H1 (cell line): ENCODE measurements at regions not wholly inside any gene's neighbourhood (a gene's known extent, or its start where the extent isn't known, plus 50 kb on each side); places are given as distances from the start of the nearest gene placed in this dataset.

Experiments
- EZH2 ChIP-seq: fragments of 200-600 bp; sonication (generic); IDR thresholded peaks from 2 replicates; pipeline ENCODE4 v1.7.1; 2012; ENCODE audit warnings: low read depth, mild to moderate bottlenecking, moderate library complexity, low read length, inconsistent platforms; ENCODE audit not compliant: severe bottlenecking
- HDAC6 ChIP-seq: IDR thresholded peaks from one replicate; pipeline ENCODE4 v1.7.1; 2012; ENCODE audit warnings: low read depth, mild to moderate bottlenecking, inconsistent platforms, low read length, moderate library complexity
- JUND ChIP-seq: IDR thresholded peaks from 2 replicates; pipeline ENCODE4 v1.6.1; 2011; ENCODE audit warnings: mild to moderate bottlenecking, improper control_type of control experiment, low read length
- MAFK ChIP-seq: IDR thresholded peaks from 2 replicates; pipeline ENCODE4 v1.6.1; 2012; ENCODE audit warnings: low read depth, mild to moderate bottlenecking, improper control_type of control experiment, low read length
- NRF1 ChIP-seq: IDR thresholded peaks from 2 replicates; pipeline ENCODE4 v1.6.1; 2011; ENCODE audit warnings: mild to moderate bottlenecking, low read depth, low read length, improper control_type of control experiment
- POLR2A ChIP-seq, 2 experiments: IDR thresholded peaks; 1 replicate in 1 of 2; 2 replicates in 1 of 2; pipeline ENCODE4 v1.6.1; 2011; ENCODE audit warnings: low read depth in 2 of 2, low read length in 2 of 2, mild to moderate bottlenecking in 2 of 2; ENCODE audit errors: control extremely low read depth in 1 of 2
- POLR2AphosphoS5 ChIP-seq: IDR thresholded peaks from 2 replicates; pipeline ENCODE4 v1.6.1; 2011; ENCODE audit warnings: low read depth, low read length
- SIN3A ChIP-seq, 2 experiments: IDR thresholded peaks in 1 of 2; conservative IDR thresholded peaks in 1 of 2; 2 replicates each; pipeline ENCODE4 v1.6.1; 2011 to 2012; ENCODE audit warnings: low read length in 2 of 2, improper control_type of control experiment in 1 of 2, low read depth in 1 of 2, mild to moderate bottlenecking in 1 of 2
- SP2 ChIP-seq: IDR thresholded peaks from 2 replicates; pipeline ENCODE4 v1.6.1; 2012; ENCODE audit warnings: mild to moderate bottlenecking, low read length, inconsistent platforms
- ZNF274 ChIP-seq: IDR thresholded peaks from 2 replicates; pipeline ENCODE4 v1.7.0; 2012; ENCODE audit warnings: low read length, borderline replicate concordance; ENCODE audit errors: extremely low read depth
- TF ChIP-seq, protein P1 (sequence below), 3 experiments: IDR thresholded peaks; 1 replicate in 2 of 3; 2 replicates in 1 of 3; pipeline versions ENCODE4 v1.5.1 to v1.6.1; 2011; ENCODE audit warnings: low read length in 3 of 3, mild to moderate bottlenecking in 3 of 3, inconsistent platforms in 2 of 3, low read depth in 1 of 3, moderate library complexity in 1 of 3; ENCODE audit not compliant: insufficient read depth in 1 of 3; ENCODE audit errors: control extremely low read depth in 1 of 3
- TF ChIP-seq, protein P2 (sequence below): IDR thresholded peaks from 2 replicates; pipeline ENCODE4 v1.6.1; 2012; ENCODE audit warnings: inconsistent platforms
- TF ChIP-seq, protein P3 (sequence below): IDR thresholded peaks from 2 replicates; pipeline ENCODE4 v1.6.1; 2012; ENCODE audit warnings: inconsistent platforms

DNA sequence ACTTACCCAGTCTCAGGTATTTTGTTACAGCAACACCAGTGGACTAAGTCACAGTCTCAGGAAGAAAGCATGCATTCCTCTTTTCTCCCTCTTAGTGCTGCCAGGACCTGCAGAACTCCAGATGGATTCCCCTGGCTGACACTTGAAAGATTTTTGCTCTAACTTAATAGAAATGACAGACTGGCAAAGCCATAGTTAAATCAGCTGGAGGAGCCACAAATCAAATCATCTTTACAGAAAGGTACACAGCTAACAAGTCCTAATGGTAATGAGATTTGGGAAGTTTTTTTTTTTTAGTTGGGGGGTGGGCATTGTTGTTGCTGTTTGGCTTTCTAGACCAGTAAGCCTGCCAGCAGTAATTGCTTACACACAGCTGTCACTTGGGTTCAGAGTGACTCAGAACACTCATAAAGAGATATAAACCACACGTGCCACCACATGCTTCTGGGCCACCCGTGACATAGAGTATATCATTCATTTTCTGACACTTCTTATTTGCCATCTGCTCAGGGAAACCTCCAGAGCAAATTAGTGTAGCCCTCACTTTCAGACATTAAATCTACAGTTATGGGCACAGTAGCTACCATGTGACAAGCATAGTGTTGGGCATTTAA lies 72.4 kb downstream of the FH start:
- TF ChIP-seq MAFK: no peak
- TF ChIP-seq SIN3A (conservative IDR thresholded peaks at IDR 0.05 in 1 of 2, IDR thresholded peaks at IDR 0.05 in 1 of 2; ENCODE audit: low read depth in 1 of 2, low read length in 2 of 2): no peak
- TF ChIP-seq, protein P1, sequence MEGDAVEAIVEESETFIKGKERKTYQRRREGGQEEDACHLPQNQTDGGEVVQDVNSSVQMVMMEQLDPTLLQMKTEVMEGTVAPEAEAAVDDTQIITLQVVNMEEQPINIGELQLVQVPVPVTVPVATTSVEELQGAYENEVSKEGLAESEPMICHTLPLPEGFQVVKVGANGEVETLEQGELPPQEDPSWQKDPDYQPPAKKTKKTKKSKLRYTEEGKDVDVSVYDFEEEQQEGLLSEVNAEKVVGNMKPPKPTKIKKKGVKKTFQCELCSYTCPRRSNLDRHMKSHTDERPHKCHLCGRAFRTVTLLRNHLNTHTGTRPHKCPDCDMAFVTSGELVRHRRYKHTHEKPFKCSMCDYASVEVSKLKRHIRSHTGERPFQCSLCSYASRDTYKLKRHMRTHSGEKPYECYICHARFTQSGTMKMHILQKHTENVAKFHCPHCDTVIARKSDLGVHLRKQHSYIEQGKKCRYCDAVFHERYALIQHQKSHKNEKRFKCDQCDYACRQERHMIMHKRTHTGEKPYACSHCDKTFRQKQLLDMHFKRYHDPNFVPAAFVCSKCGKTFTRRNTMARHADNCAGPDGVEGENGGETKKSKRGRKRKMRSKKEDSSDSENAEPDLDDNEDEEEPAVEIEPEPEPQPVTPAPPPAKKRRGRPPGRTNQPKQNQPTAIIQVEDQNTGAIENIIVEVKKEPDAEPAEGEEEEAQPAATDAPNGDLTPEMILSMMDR (IDR thresholded peaks at IDR 0.05; ENCODE audit: control extremely low read depth in 1 of 3, insufficient read depth in 1 of 3, low read depth in 1 of 3, low read length in 3 of 3): no peak
- TF ChIP-seq POLR2A (IDR thresholded peaks at IDR 0.05; ENCODE audit: control extremely low read depth in 1 of 2, low read depth in 2 of 2, low read length in 2 of 2): no peak
- TF ChIP-seq ZNF274: no peak
- TF ChIP-seq POLR2AphosphoS5: no peak
- TF ChIP-seq SP2: no peak
- no peak for TF ChIP-seq NRF1
- TF ChIP-seq EZH2: no peak
- TF ChIP-seq, protein P2, sequence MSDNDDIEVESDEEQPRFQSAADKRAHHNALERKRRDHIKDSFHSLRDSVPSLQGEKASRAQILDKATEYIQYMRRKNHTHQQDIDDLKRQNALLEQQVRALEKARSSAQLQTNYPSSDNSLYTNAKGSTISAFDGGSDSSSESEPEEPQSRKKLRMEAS: no peak
- no peak for TF ChIP-seq JUND
- TF ChIP-seq, protein P3, sequence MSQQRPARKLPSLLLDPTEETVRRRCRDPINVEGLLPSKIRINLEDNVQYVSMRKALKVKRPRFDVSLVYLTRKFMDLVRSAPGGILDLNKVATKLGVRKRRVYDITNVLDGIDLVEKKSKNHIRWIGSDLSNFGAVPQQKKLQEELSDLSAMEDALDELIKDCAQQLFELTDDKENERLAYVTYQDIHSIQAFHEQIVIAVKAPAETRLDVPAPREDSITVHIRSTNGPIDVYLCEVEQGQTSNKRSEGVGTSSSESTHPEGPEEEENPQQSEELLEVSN: no peak
- TF ChIP-seq HDAC6: no peak
